Esophagus squamous epithelium (tissue), 4 donors: ENCODE measurements at regions not wholly inside any gene's neighbourhood (a gene's known extent, or its start where the extent isn't known, plus 50 kb on each side); places are given as distances from the start of the nearest gene placed in this dataset.

Experiments
- CTCF ChIP-seq, 6 experiments: fragments of 450-650 bp in 4 of 6; fragments of 200-600 bp in 2 of 6; sonication (generic) in 2 of 6; IDR thresholded peaks; one replicate each; pipeline ENCODE4 v1.5.1; 2016 to 2019; ENCODE audit warnings: antibody characterized with exemption in 6 of 6, mild to moderate bottlenecking in 4 of 6, moderate library complexity in 4 of 6
- POLR2A ChIP-seq, 4 donors: fragments of 450-650 bp; IDR thresholded peaks; one replicate each; pipeline ENCODE4 v1.6.1; 2017; ENCODE audit warnings: antibody characterized with exemption in 4 of 4, mild to moderate bottlenecking in 4 of 4, moderate library complexity in 3 of 4

GRCh38 chr6:155916846-155917624, 461.4 kb upstream of the NOX3 start:
- TF ChIP-seq CTCF (IDR thresholded peaks at IDR 0.05) (no peak), POLR2A (IDR thresholded peaks at IDR 0.05) (no peak)
